ENCODE measurements at regions not wholly inside any gene's neighbourhood (a gene's known extent, or its start where the extent isn't known, plus 50 kb on each side); places are given as distances from the start of the nearest gene placed in this dataset.

GRCh38 chr15:57849317-57849716, 142.8 kb downstream of the POLR2M start:
- no peak for TF ChIP-seq CTCF (CRISPR knock-in tag; IDR thresholded peaks at IDR 0.05)
- TF ChIP-seq ZNF841 (CRISPR knock-in tag; IDR thresholded peaks at IDR 0.05; ENCODE audit: borderline replicate concordance): no peak
- no peak for TF ChIP-seq MLX (CRISPR knock-in tag; IDR thresholded peaks at IDR 0.05)

All from HepG2 (cell line).